D721Med (cell line): ENCODE measurements at regions not wholly inside any gene's neighbourhood (a gene's known extent, or its start where the extent isn't known, plus 50 kb on each side); places are given as distances from the start of the nearest gene placed in this dataset.

ENCODE experiments used
- DNase-seq: peaks from one replicate; pipeline ENCODE4 v3.0.0; 2011; ENCODE audit warnings: low spot score; ENCODE audit not compliant: insufficient read length
- FAIRE-seq: peaks from 2 replicates; lab custom pipeline; 2011; peaks lifted over from hg19 to GRCh38; lab: Jason Lieb, UNC
- TF ChIP-seq, protein P1 (sequence below): IDR thresholded peaks from 2 replicates; pipeline ENCODE4 v1.5.1; 2012; ENCODE audit warnings: mild to moderate bottlenecking, control low read depth; ENCODE audit not compliant: insufficient read depth; ENCODE audit errors: missing control alignments

DNA sequence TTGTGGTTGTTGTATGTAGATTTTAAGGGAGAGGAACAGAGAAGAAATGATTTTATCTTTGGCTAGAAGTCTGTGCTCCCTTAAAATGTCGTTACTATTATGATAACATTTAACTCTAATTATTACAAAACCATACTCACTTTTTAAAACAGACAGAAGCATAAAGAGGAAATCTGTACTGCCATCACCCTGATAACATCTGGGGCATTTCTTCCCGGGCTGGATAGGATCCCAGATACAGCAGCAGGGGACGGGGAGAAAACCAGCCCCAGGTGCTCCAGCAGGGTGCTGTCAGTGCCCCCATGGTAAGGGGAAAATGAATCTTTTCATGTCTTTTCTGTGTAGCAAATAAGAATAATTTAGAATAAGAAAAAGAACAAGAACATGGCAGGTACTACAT, 139.4 kb upstream of the IRX6 start:
- TF ChIP-seq, protein P1, sequence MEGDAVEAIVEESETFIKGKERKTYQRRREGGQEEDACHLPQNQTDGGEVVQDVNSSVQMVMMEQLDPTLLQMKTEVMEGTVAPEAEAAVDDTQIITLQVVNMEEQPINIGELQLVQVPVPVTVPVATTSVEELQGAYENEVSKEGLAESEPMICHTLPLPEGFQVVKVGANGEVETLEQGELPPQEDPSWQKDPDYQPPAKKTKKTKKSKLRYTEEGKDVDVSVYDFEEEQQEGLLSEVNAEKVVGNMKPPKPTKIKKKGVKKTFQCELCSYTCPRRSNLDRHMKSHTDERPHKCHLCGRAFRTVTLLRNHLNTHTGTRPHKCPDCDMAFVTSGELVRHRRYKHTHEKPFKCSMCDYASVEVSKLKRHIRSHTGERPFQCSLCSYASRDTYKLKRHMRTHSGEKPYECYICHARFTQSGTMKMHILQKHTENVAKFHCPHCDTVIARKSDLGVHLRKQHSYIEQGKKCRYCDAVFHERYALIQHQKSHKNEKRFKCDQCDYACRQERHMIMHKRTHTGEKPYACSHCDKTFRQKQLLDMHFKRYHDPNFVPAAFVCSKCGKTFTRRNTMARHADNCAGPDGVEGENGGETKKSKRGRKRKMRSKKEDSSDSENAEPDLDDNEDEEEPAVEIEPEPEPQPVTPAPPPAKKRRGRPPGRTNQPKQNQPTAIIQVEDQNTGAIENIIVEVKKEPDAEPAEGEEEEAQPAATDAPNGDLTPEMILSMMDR: no peak
- DNase-seq (no peak), FAIRE-seq (no peak)

DNA sequence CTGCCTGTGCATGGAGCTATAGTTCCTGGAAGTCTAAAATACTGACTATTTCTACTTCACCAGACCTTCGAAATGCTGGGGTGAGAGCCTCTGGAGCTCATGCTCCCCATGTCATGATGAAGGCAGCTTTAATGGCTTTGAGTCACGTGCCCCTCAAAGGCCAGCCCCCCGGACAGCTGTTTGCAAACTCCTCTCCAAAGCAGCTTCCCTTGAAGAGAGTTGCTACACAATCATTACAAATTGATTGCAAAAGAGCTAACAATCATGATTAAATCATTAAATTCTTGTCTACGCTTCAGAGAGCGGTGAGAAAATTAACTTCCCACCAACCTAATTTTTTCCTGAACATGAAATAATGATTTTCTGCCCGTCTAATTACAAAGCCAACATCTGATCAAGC, 134.8 kb upstream of the IRX6 start:
- FAIRE-seq (no peak), DNase-seq (no peak)
- TF ChIP-seq, protein P1: no peak

DNA sequence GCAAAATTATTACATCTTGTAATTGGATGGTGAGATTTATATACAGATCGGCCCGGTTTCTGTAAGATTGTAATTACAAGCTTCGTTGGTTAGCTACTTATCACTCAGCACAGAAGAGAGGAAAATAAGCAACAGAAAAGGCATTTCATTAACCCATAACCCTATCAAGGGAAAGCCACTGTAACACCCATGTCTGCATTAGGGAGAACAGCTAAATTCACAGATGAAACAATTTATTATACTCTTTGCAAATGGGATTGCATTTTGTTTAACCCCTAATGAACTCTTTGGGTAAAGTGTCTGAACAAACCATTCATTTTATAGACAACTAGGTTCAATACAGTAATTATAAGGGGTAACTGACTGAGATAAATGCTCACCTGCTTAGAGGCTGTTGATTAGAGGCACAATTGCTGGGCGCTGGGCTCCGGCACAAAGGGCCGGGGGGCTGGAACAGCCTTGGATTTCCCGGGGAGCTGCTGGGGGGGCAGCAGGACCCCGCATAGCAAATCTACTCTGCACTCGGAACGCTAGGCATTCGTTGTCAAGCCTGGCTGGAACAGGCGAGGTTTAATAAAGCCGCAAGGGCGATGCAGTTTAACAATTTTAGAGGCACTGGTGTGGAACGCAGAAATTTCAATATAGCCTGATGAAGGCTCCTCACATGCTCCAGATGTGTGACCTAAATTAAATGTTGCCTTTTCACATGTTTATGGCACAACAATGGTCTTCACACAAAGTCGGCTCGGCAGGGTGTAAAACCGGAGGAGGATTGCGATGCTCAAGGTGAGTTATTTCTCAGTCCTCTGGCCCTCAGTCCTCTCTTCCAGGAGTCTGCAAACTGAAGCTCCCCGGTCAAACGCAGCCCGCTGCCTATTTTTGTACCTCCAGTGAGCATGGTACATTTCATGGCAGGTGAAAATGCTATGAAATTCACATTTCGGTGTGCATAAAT, 134.0 kb upstream of the IRX6 start:
- TF ChIP-seq, protein P1: no peak
- no peak for DNase-seq
- FAIRE-seq: no peak

DNA sequence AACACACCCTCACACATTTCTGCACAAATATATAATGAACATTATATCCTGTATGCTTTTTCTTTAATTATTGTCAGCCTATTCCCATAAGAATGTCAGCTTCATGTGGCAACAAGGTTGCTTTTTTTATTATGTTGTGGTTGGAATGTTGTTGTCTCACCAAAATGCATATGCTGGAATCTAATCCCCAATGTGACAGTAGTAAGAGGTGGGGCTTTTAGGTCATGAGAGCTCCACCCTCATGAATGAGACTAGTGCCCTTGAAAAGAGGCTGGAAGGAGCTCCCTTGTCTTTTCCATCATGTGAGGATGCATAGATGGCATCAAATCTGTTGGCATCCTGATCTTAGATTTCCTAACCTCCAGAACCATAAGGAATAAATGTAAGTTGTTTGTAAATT, 131.3 kb upstream of the IRX6 start:
- DNase-seq: no peak
- TF ChIP-seq, protein P1: no peak
- no peak for FAIRE-seq

DNA sequence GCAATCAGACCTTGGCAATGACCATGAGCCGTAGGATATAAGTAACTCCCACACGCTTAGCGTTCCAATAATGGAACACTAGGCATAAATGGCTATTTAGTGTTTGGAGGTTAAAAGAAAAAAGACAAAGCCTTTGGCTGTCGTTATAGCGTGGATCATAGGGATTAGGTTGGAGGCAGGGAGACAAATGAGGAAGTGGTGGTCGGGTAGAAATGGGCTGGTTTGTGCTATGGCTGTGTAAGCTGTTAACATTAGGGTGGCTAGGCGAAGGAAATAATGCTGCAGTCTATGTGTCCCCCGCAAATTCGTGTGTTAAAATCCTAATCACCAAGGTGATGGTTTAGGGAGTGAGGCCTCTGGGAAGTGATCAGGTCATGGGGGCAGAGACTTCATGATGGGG, 120.4 kb upstream of the IRX6 start:
- DNase-seq (no peak), FAIRE-seq (no peak)
- TF ChIP-seq, protein P1: no peak

DNA sequence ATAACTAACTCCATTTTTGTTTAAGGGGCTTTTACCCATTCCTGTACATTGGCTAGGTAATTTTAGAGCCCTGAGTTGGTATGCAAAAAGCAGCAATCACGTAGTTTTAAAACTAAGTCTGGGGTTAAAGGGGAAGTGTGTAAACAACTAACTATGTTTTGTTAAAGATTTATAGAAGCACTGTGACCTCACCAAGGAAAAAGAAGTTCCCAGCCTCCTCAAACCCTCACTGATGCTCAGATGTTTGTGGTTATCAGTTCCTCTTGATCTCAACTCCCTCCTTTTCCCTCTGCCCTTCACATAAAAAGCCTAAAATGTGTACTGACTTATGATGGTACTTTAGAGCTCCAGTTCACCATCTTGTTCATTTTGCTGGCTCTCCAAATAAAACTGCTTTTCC, 119.9 kb upstream of the IRX6 start:
- FAIRE-seq: no peak
- TF ChIP-seq, protein P1: no peak

DNA sequence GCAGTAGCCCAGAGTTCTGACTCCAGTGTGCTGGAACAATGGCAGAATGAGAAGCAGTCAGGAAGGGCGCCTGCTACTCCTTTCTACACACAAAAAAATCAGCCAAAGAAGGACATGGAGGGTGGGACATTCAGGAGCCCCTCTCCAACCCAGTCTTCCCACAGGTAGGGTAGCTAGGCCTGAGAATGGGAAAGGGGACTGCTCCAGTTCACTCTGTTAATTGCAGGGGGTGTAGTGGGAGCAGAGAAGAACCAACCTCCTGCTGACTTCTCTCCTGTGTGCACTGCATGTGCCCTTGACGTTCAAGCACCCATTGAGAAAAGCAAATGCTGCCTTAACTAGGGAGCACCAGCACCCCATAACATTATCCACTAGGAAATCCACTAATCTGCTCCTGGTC, 119.1 kb upstream of the IRX6 start:
- TF ChIP-seq, protein P1: no peak
- no peak for DNase-seq
- FAIRE-seq: no peak

More for the DNA sequence above, 119.9 kb upstream of the IRX6 start:
- DNase-seq: no peak
